D721Med (cell line): ENCODE measurements at regions not wholly inside any gene's neighbourhood (a gene's known extent, or its start where the extent isn't known, plus 50 kb on each side); places are given as distances from the start of the nearest gene placed in this dataset.

Experiments
- DNase-seq: peaks from one replicate; pipeline ENCODE4 v3.0.0; 2011; ENCODE audit warnings: low spot score; ENCODE audit not compliant: insufficient read length
- FAIRE-seq: peaks from 2 replicates; lab custom pipeline; 2011; peaks lifted over from hg19 to GRCh38; lab: Jason Lieb, UNC
- CTCF ChIP-seq: IDR thresholded peaks from 2 replicates; pipeline ENCODE4 v1.5.1; 2012; ENCODE audit warnings: mild to moderate bottlenecking, control low read depth; ENCODE audit not compliant: insufficient read depth; ENCODE audit errors: missing control alignments

GRCh38 chr7:54663603-54664234, 95.3 kb downstream of the SEC61G start:
- no peak for FAIRE-seq
- no peak for DNase-seq
- no peak for TF ChIP-seq CTCF

GRCh38 chr7:54663186-54663585, 95.8 kb downstream of the SEC61G start:
- FAIRE-seq (no peak), DNase-seq (no peak)
- no peak for TF ChIP-seq CTCF

GRCh38 chr7:54662701-54663100, 96.3 kb downstream of the SEC61G start:
- TF ChIP-seq CTCF, result no peak
- DNase-seq (no peak), FAIRE-seq (no peak)

GRCh38 chr7:54653905-54654304, 105.1 kb downstream of the SEC61G start:
- no peak for FAIRE-seq
- no peak for TF ChIP-seq CTCF
- DNase-seq, result no peak

GRCh38 chr7:54643064-54643463, 100.9 kb downstream of the VSTM2A start:
- no peak for DNase-seq
- TF ChIP-seq CTCF, result no peak
- no peak for FAIRE-seq

GRCh38 chr7:54637712-54638396, 95.7 kb downstream of the VSTM2A start:
- FAIRE-seq, result no peak
- DNase-seq, result no peak
- no peak for TF ChIP-seq CTCF

- no peak for FAIRE-seq
- DNase-seq, result no peak
- TF ChIP-seq CTCF, result no peak
Measured at GRCh38 chr7:54632696-54633095, 90.5 kb downstream of the VSTM2A start.
